ENCODE measurements at regions not wholly inside any gene's neighbourhood (a gene's known extent, or its start where the extent isn't known, plus 50 kb on each side); places are given as distances from the start of the nearest gene placed in this dataset.

DNA sequence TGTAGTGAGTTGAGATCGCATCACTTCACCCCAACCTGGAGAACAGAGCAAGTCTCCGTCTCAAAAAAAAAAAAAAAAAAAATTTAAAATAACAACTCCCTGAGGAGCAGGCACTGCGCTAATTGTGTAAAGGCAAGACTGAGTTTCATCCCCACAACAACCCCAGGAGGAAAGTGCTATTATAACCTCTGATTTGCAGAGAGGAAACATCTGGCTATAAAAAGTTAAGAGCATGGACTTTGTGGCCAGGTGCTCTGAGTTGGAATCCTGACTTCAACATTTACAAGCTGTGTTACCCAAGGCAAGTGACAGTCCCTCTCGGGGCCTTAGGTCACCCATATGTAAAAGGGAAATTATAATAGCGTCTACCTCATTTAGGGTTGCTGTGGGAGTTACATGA is 76.0 kb upstream of the MYL2 start (continued):
- TF ChIP-seq SIN3A (IDR thresholded peaks at IDR 0.05; ENCODE audit: low read depth): no peak

DNA sequence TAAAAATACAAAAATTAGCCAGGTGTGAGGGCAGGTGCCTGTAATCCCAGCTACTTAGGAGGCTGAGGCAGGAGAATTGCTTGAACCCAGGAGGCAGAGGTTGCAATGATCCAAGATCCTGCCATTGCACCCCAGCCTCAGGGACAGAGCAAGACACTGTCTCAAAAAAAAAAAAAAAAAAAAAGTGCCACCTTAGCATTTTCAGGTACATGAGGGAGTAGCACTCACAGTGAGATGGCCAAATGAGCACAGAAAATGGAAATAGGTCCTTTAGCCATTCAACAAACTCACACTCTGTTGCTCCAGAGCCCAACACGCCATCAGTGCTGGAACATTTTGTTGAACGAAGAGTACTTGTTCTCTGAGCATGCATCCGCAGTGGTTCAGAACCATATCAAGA is 75.2 kb upstream of the MYL2 start:
- H4K20me1 ChIP-seq (ENCODE audit: insufficient read depth): no peaks in the 10 kb centered on the region
- H3K36me3 ChIP-seq (ENCODE audit: control insufficient read depth in 1 of 2, insufficient read depth in 2 of 2, low read length in 2 of 2): no peaks in the 10 kb centered on the region
- H3K4me2 ChIP-seq (ENCODE audit: low read length): no peak overlapping the region
- TF ChIP-seq EZH2 (IDR thresholded peaks at IDR 0.05): no peak
- TF ChIP-seq, protein P1, sequence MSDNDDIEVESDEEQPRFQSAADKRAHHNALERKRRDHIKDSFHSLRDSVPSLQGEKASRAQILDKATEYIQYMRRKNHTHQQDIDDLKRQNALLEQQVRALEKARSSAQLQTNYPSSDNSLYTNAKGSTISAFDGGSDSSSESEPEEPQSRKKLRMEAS (IDR thresholded peaks at IDR 0.05): no peak
- TF ChIP-seq, protein P2, sequence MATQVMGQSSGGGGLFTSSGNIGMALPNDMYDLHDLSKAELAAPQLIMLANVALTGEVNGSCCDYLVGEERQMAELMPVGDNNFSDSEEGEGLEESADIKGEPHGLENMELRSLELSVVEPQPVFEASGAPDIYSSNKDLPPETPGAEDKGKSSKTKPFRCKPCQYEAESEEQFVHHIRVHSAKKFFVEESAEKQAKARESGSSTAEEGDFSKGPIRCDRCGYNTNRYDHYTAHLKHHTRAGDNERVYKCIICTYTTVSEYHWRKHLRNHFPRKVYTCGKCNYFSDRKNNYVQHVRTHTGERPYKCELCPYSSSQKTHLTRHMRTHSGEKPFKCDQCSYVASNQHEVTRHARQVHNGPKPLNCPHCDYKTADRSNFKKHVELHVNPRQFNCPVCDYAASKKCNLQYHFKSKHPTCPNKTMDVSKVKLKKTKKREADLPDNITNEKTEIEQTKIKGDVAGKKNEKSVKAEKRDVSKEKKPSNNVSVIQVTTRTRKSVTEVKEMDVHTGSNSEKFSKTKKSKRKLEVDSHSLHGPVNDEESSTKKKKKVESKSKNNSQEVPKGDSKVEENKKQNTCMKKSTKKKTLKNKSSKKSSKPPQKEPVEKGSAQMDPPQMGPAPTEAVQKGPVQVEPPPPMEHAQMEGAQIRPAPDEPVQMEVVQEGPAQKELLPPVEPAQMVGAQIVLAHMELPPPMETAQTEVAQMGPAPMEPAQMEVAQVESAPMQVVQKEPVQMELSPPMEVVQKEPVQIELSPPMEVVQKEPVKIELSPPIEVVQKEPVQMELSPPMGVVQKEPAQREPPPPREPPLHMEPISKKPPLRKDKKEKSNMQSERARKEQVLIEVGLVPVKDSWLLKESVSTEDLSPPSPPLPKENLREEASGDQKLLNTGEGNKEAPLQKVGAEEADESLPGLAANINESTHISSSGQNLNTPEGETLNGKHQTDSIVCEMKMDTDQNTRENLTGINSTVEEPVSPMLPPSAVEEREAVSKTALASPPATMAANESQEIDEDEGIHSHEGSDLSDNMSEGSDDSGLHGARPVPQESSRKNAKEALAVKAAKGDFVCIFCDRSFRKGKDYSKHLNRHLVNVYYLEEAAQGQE (IDR thresholded peaks at IDR 0.05; ENCODE audit: low read depth): no peak
- TF ChIP-seq, protein P3, sequence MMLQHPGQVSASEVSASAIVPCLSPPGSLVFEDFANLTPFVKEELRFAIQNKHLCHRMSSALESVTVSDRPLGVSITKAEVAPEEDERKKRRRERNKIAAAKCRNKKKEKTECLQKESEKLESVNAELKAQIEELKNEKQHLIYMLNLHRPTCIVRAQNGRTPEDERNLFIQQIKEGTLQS (IDR thresholded peaks at IDR 0.05): no peak
- no peak for TF ChIP-seq POLR2A (IDR thresholded peaks at IDR 0.05; ENCODE audit: borderline replicate concordance, extremely low read depth, insufficient read depth, insufficient read length)
- TF ChIP-seq SRF (IDR thresholded peaks at IDR 0.05; ENCODE audit: low read depth): no peak
- TF ChIP-seq SP1 (IDR thresholded peaks at IDR 0.05; ENCODE audit: low read depth): no peak
- ChIA-PET POLR2A (no interaction called here), RAD21 (ENCODE audit: low non-redundant PET in 1 of 2, low total read pairs in 2 of 2, uncharacterized antibody in 2 of 2, unreplicated experiment in 2 of 2) (no interaction called here), CTCF (no interaction called here)
- DNase-seq (ENCODE audit: low read depth, low spot score): no peak
- no peaks in the 10 kb centered on the region for H3K9me2 ChIP-seq (ENCODE audit: insufficient read depth)
- no peak overlapping the region for H3K27ac ChIP-seq (ENCODE audit: low read depth, low read length)
- H3K9ac ChIP-seq (ENCODE audit: low read length): no peak overlapping the region
- H3K27me3 ChIP-seq (ENCODE audit: insufficient read depth, low read length): no peaks in the 10 kb centered on the region
- no peak overlapping the region for H3K4me3 ChIP-seq (replicated peaks in 1 of 2; ENCODE audit: low read depth in 1 of 2, low read length in 2 of 2)
- BruUV-seq (replicated peaks): no TSS peak
- intact Hi-C loops (cut with micrococcal nuclease): no loop called here
- no peaks in the 10 kb centered on the region for H3K79me2 ChIP-seq (ENCODE audit: insufficient read depth, low read length)
- peaks cover 0 to 12% of the 10 kb centered on the region in 2 experiments; a peak in 1 of 4 replicates for H3K9me3 ChIP-seq (ENCODE audit: control insufficient read depth in 1 of 2, insufficient read depth in 1 of 2, low read depth in 1 of 2, low read length in 2 of 2)
- no peaks in the 10 kb centered on the region for H3K4me1 ChIP-seq (ENCODE audit: control insufficient read depth in 1 of 2, insufficient read depth in 2 of 2, low read length in 2 of 2)
- no peak overlapping the region for H2AFZ ChIP-seq (ENCODE audit: low read depth, low read length, poor library complexity, severe bottlenecking)
- ATAC-seq: no peak
